Right cardiac atrium (tissue), 5 donors: ENCODE measurements at regions not wholly inside any gene's neighbourhood (a gene's known extent, or its start where the extent isn't known, plus 50 kb on each side); places are given as distances from the start of the nearest gene placed in this dataset.

ENCODE experiments used
- ATAC-seq, 2 donors: fragments of 200-7000 bp; cut with Tn5 transposase; one replicate each; pipeline versions ENCODE4 v1.8.0 to v1.9.1; 2020; ENCODE audit warnings: moderate library complexity in 2 of 2, mild to moderate bottlenecking in 1 of 2
- DNase-seq, 3 donors: peaks; one replicate each; pipeline ENCODE4 v3.0.0-alpha.2; 2020
- H3K27ac ChIP-seq: one replicate; pipeline ENCODE4 v1.5.1; 2013; ENCODE audit warnings: mild to moderate bottlenecking, low read length, control low read depth, moderate library complexity
- H3K27me3 ChIP-seq: one replicate; pipeline ENCODE4 v1.6.1; 2013; ENCODE audit not compliant: control insufficient read depth, insufficient read depth
- H3K4me1 ChIP-seq: one replicate; pipeline ENCODE4 v1.6.1; 2013; ENCODE audit warnings: low read length; ENCODE audit not compliant: control insufficient read depth, insufficient read depth
- H3K4me3 ChIP-seq: one replicate; pipeline ENCODE4 v1.5.1; 2013; ENCODE audit warnings: low read length, control low read depth
- H3K9me3 ChIP-seq: one replicate; pipeline ENCODE4 v1.6.1; 2013; ENCODE audit warnings: low read length; ENCODE audit not compliant: control insufficient read depth
- WGBS: extraction: QIAGEN DNeasy Blood & Tissue Kit; methylation state at CpG from one replicate; pipeline ENCODE4 v1.1.7; 2013; 5-methylcytosine and 5-hydroxymethylcytosine counted together
- intact Hi-C, 4 donors: fragments of 100-400 bp; cut with DNase I; formaldehyde crosslinking; loops; one replicate each; pipeline versions ENCODE4 v1.11.0 to v1.14.0; 2022 to 2023
- donor health status: healthy with polysubstance abuse.
- donor health status: DM: no; HTN: yes; CAD: no.
- donor health status: DM: no; HTN: no; CAD: no.
- donor health status: DM: no; HTN: yes; CAD: no; lungs with severe emphysema.
- donor health status: DM: yes; HTN: yes; CAD: no.

DNA sequence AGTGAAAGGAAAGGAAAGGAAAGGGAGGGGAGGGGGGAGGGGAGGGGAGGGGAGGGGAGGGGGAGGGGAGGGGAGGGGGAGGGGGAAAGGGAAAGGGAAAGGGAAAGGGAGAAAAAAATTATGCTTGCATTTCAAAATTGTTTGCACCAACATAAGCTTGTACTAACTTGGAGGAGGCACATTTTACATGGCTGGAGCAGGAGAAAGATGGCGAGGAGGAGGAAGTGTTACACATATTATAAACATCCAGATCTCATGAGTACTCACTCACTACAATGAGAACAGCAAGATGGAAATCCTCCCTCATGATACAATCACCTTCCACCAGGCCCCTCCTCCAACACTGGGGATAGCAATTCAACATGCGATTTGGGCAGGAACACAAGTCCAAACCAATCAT is 660.2 kb upstream of the CDH2 start:
- no peaks in the 10 kb centered on the region for H3K27me3 ChIP-seq
- no peak for DNase-seq
- ATAC-seq = no peak
- 81% methylated on average over 2 of the region's 2 CpGs for WGBS
- H3K27ac ChIP-seq = no peak overlapping the region
- no peaks in the 10 kb centered on the region for H3K4me1 ChIP-seq
- H3K9me3 ChIP-seq = no peaks in the 10 kb centered on the region
- intact Hi-C loops = no loop called here
- no peak overlapping the region for H3K4me3 ChIP-seq

GRCh38 chr18:28834889-28835288 is 658.0 kb upstream of the CDH2 start:
- Histone ChIP-seq H3K9me3 (no peaks in the 10 kb centered on the region), H3K27ac (no peak overlapping the region), H3K4me1 (no peaks in the 10 kb centered on the region), H3K4me3 (no peak overlapping the region), H3K27me3 (no peaks in the 10 kb centered on the region)
- DNase-seq (no peak), ATAC-seq (no peak)
- intact Hi-C loops = no loop called here
- WGBS = 84% methylated on average over 4 of the region's 4 CpGs

DNA sequence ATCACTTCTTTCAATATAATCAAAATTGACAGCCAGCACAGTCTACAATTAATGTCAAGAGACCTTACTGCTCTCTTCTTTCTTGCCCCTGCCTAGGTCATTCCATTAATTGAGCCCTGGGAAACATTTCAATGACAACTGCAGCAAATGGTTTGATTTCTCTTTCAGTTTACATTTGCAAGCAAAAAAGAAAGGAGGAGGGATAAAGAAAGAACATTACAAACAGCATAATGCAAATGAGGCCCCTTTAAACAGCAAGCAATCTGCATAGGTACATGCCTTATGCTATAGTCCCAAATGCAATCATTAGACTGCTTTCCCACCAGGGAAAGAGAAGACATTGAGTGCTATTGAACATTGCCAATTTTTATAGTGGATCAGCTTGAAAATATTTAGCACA is 655.0 kb upstream of the CDH2 start:
- H3K4me1 ChIP-seq = no peaks in the 10 kb centered on the region
- intact Hi-C loops = no loop called here
- no peak for ATAC-seq
- H3K4me3 ChIP-seq = no peak overlapping the region
- H3K9me3 ChIP-seq = no peaks in the 10 kb centered on the region
- no peak overlapping the region for H3K27ac ChIP-seq
- H3K27me3 ChIP-seq = no peaks in the 10 kb centered on the region
- DNase-seq = no peak

DNA sequence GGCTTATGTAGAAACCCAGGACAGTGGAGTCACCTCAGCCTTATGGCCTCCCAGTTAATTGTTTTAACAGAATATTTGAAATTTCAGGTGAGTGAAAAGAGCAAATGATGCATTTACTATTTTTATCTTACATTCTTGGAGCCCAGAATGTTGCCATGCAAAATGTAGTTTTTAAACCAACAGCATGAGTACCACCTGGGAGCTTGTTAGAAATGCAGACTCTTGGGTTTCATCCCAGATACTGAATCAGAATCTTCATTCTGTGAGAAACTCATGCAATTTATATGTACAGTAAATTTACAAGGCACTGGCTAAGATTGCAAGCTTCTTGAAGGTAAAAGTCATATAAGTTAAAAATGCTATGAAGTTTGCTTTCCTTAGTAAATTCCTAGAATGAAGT is 654.5 kb upstream of the CDH2 start:
- Histone ChIP-seq H3K9me3 (no peaks in the 10 kb centered on the region), H3K4me1 (no peaks in the 10 kb centered on the region), H3K27ac (no peak overlapping the region), H3K27me3 (no peaks in the 10 kb centered on the region), H3K4me3 (no peak overlapping the region)
- intact Hi-C loops = no loop called here
- DNase-seq = no peak
- no peak for ATAC-seq

- ATAC-seq (no peak), DNase-seq (no peak)
- H3K27ac ChIP-seq = no peak overlapping the region
- no peaks in the 10 kb centered on the region for H3K4me1 ChIP-seq
- H3K4me3 ChIP-seq = no peak overlapping the region
- WGBS = 67% methylated on average over 3 of the region's 3 CpGs
- H3K9me3 ChIP-seq = no peaks in the 10 kb centered on the region
- H3K27me3 ChIP-seq = no peaks in the 10 kb centered on the region
- intact Hi-C loops = no loop called here
Observed at GRCh38 chr18:28826107-28826506, 649.2 kb upstream of the CDH2 start.

DNA sequence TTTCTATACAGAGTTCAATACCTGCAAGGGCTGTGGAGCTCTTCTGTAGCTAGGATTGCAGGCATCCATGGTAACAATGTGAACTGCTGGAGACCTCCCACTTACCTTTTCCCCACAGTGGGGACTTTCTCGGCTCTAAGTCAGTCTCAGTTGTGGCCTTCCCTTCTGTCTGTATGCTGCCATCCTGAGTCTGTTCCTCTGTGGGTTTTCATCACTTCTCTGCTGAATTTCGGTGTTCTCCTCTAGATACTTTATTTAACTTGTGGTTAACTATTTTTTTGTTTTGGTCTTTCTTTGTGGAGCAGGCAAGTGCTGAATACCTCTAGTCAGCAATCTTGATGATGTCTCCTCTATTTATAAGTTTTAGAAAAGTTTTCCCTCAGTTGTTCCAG is 647.2 kb upstream of the CDH2 start:
- 84% methylated on average over 2 of the region's 2 CpGs for WGBS
- H3K4me1 ChIP-seq = no peaks in the 10 kb centered on the region
- H3K9me3 ChIP-seq = no peaks in the 10 kb centered on the region
- H3K27me3 ChIP-seq = no peaks in the 10 kb centered on the region
- no peak overlapping the region for H3K27ac ChIP-seq
- no peak overlapping the region for H3K4me3 ChIP-seq
- DNase-seq (no peak), ATAC-seq (no peak)
- intact Hi-C loops = no loop called here

DNA sequence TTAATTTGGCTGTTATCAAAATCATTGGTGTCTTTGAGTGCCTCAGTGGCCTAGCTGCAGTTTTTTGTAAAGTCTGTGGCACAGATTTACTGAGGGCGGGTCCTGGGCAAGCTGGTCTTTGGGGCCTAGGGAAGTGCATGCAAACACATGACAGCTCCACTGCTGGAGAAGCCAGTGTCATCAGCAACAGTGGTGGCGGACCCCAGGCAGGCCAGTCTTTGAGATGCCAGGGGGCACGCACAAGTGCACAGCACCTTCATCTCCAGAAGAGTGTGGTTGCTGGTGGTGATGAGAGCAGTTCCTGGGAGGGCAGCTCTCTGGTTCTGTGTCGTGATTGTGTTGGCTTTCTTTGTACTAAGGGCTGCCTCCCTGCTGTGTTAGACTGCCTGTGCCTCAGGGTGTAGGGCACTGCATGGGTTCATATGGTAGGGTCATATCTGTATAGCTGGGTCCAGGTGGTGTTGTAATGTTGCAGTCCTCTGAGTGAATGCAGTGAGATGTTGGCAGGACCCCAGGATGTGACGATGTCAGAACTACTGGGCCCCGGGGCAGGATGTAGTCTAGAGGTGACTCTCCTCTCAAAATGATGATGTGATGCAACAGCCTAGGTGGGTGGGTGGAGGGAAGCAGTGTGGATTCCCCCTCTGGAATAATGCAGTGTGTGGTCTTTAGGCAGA is 646.7 kb upstream of the CDH2 start:
- Histone ChIP-seq H3K4me1 (no peaks in the 10 kb centered on the region), H3K27ac (no peak overlapping the region), H3K27me3 (no peaks in the 10 kb centered on the region), H3K4me3 (no peak overlapping the region), H3K9me3 (no peaks in the 10 kb centered on the region)
- 87% methylated on average over 6 of the region's 6 CpGs for WGBS
- no peak for ATAC-seq
- no peak for DNase-seq
- intact Hi-C loops = no loop called here

- ATAC-seq = no peak
- no peaks in the 10 kb centered on the region for H3K9me3 ChIP-seq
- no peak overlapping the region for H3K4me3 ChIP-seq
- no peak overlapping the region for H3K27ac ChIP-seq
- DNase-seq = no peak
- WGBS = 54% methylated on average over 1 of the region's 1 CpG
- H3K4me1 ChIP-seq = no peaks in the 10 kb centered on the region
- intact Hi-C loops = no loop called here
- H3K27me3 ChIP-seq = no peaks in the 10 kb centered on the region
Observed at GRCh38 chr18:28820353-28820752, 643.4 kb upstream of the CDH2 start.

- Histone ChIP-seq H3K4me1 (no peaks in the 10 kb centered on the region), H3K27ac (no peak overlapping the region), H3K9me3 (no peaks in the 10 kb centered on the region), H3K27me3 (no peaks in the 10 kb centered on the region), H3K4me3 (no peak overlapping the region)
- ATAC-seq (no peak), DNase-seq (no peak)
- intact Hi-C loops = no loop called here
- 56% methylated on average over 2 of the region's 2 CpGs for WGBS
Observed at GRCh38 chr18:28816155-28816554, 639.2 kb upstream of the CDH2 start.

- H3K4me3 ChIP-seq = no peak overlapping the region
- DNase-seq = no peak
- ATAC-seq = no peak
- no peak overlapping the region for H3K27ac ChIP-seq
- H3K27me3 ChIP-seq = no peaks in the 10 kb centered on the region
- H3K9me3 ChIP-seq = no peaks in the 10 kb centered on the region
- intact Hi-C loops = no loop called here
- no peaks in the 10 kb centered on the region for H3K4me1 ChIP-seq
Observed at GRCh38 chr18:28814365-28814764, 637.4 kb upstream of the CDH2 start.

- intact Hi-C loops = no loop called here
- Histone ChIP-seq H3K4me1 (no peaks in the 10 kb centered on the region), H3K9me3 (no peaks in the 10 kb centered on the region), H3K4me3 (no peak overlapping the region), H3K27ac (no peak overlapping the region), H3K27me3 (no peaks in the 10 kb centered on the region)
- no peak for ATAC-seq
- no peak for DNase-seq
Observed at GRCh38 chr18:28808373-28808772, 631.4 kb upstream of the CDH2 start.

- ATAC-seq (no peak), DNase-seq (no peak)
- no peaks in the 10 kb centered on the region for H3K27me3 ChIP-seq
- H3K9me3 ChIP-seq = no peaks in the 10 kb centered on the region
- intact Hi-C loops = no loop called here
- 62% methylated on average over 1 of the region's 1 CpG for WGBS
- no peaks in the 10 kb centered on the region for H3K4me1 ChIP-seq
- no peak overlapping the region for H3K4me3 ChIP-seq
- no peak overlapping the region for H3K27ac ChIP-seq
Observed at GRCh38 chr18:28805491-28805890, 628.6 kb upstream of the CDH2 start.
